ENCODE measurements at regions not wholly inside any gene's neighbourhood (a gene's known extent, or its start where the extent isn't known, plus 50 kb on each side); places are given as distances from the start of the nearest gene placed in this dataset.

- TF ChIP-seq CTCF (conservative IDR thresholded peaks at IDR 0.05; ENCODE audit: low read length) = no peak
- no peak for TF ChIP-seq EZH2phosphoT487 (IDR thresholded peaks at IDR 0.05; ENCODE audit: borderline replicate concordance, low read depth, low read length)
Measured at GRCh38 chr11:36726420-36726819, 128.4 kb upstream of the RAG2 start.

Measured in OCI-LY7 (cell line).